GM13976 (cell line): ENCODE measurements at regions not wholly inside any gene's neighbourhood (a gene's known extent, or its start where the extent isn't known, plus 50 kb on each side); places are given as distances from the start of the nearest gene placed in this dataset.
"Not testable (repeated sequence)": the region's sequence is repeated elsewhere in the genome, so short reads cannot be mapped to it uniquely, and the experiment has no call there.

Source experiments
- DNase-seq: peaks from one replicate; pipeline ENCODE4 v3.0.0; 2012; ENCODE audit warnings: low spot score
- CTCF ChIP-seq: IDR thresholded peaks from 2 replicates; pipeline ENCODE4 v1.5.1; 2012; ENCODE audit warnings: borderline replicate concordance, mild to moderate bottlenecking; ENCODE audit not compliant: insufficient read depth; ENCODE audit errors: extremely low read depth, missing control alignments, control extremely low read depth
- in situ Hi-C: fragments of 300-500 bp; cut with MboI; formaldehyde crosslinking; loops from one replicate; pipeline ENCODE4 v1.12.0; 2022; ENCODE audit warnings: low sequenced_read_pairs, mixed read lengths, inconsistent platforms; ENCODE audit not compliant: unreplicated experiment

GRCh38 chr3:147521646-147522045, 112.5 kb downstream of the ZIC1 start:
- no peak for DNase-seq
- in situ Hi-C loops: no loop called here
- no peak for TF ChIP-seq CTCF

- in situ Hi-C loops, DNase-seq: not testable (repeated sequence)
Observed at GRCh38 chr3:147522780-147523179, 113.6 kb downstream of the ZIC1 start.

- in situ Hi-C loops: no loop called here
- no peak for TF ChIP-seq CTCF
- no peak for DNase-seq
Observed at GRCh38 chr3:147529551-147529950, 120.4 kb downstream of the ZIC1 start.

- TF ChIP-seq CTCF: no peak
- in situ Hi-C loops: no loop called here
- DNase-seq: no peak
Observed at GRCh38 chr3:147538034-147538433, 128.9 kb downstream of the ZIC1 start.

- no peak for DNase-seq
- in situ Hi-C loops: no loop called here
- no peak for TF ChIP-seq CTCF
Observed at GRCh38 chr3:147540921-147541320, 131.8 kb downstream of the ZIC1 start.

- in situ Hi-C loops: no loop called here
- no peak for DNase-seq
- TF ChIP-seq CTCF: no peak
Observed at GRCh38 chr3:147544290-147544689, 135.1 kb downstream of the ZIC1 start.

GRCh38 chr3:147551491-147551890, 142.3 kb downstream of the ZIC1 start:
- DNase-seq: no peak
- in situ Hi-C loops: no loop called here
- no peak for TF ChIP-seq CTCF

- TF ChIP-seq CTCF: no peak
- DNase-seq: no peak
- in situ Hi-C loops: no loop called here
Observed at GRCh38 chr3:147554332-147554731, 145.2 kb downstream of the ZIC1 start.
